Mucosa of descending colon (tissue), 3 donors: ENCODE measurements at regions not wholly inside any gene's neighbourhood (a gene's known extent, or its start where the extent isn't known, plus 50 kb on each side); places are given as distances from the start of the nearest gene placed in this dataset.
"Not testable (repeated sequence)": the region's sequence is repeated elsewhere in the genome, so short reads cannot be mapped to it uniquely, and the experiment has no call there.

Experiments used
- ATAC-seq: fragments of 200-7000 bp; cut with Tn5 transposase; one replicate; pipeline ENCODE4 v1.9.1; 2020; ENCODE audit warnings: mild to moderate bottlenecking, moderate library complexity
- DNase-seq, 3 donors: peaks; one replicate each; pipeline ENCODE4 v3.0.0-alpha.2; 2020
- H3K36me3 ChIP-seq: fragments of 200-600 bp; one replicate; pipeline ENCODE4 v1.8.0; 2021; ENCODE audit warnings: low read depth, mild to moderate bottlenecking
- H3K4me1 ChIP-seq: fragments of 200-600 bp; one replicate; pipeline ENCODE4 v1.8.0; 2021; ENCODE audit warnings: low read depth, mild to moderate bottlenecking
- H3K4me3 ChIP-seq: fragments of 200-600 bp; one replicate; pipeline ENCODE4 v1.8.0; 2021; ENCODE audit warnings: mild to moderate bottlenecking
- H3K9me3 ChIP-seq: fragments of 200-600 bp; one replicate; pipeline ENCODE4 v1.8.0; 2021; ENCODE audit warnings: mild to moderate bottlenecking
- intact Hi-C, 2 donors: fragments of 100-400 bp; cut with DNase I in 1 of 2; cut with micrococcal nuclease in 1 of 2; formaldehyde crosslinking; loops; one replicate each; pipeline versions ENCODE4 v1.11.0 to v1.11.1; 2022; cut with DNase I, micrococcal nuclease
- TF ChIP-seq, protein P1 (sequence below): fragments of 200-600 bp; IDR thresholded peaks from one replicate; pipeline ENCODE4 v1.8.0; 2022; ENCODE audit warnings: antibody characterized with exemption, mild to moderate bottlenecking
- donor health status: DM: no; HTN: no; CAD: no; lungs with moderate emphysema.
- donor health status: DM: no; HTN: no; CAD: no.
- donor health status: DM: no; HTN: yes; CAD: no.

- TF ChIP-seq, protein P1, sequence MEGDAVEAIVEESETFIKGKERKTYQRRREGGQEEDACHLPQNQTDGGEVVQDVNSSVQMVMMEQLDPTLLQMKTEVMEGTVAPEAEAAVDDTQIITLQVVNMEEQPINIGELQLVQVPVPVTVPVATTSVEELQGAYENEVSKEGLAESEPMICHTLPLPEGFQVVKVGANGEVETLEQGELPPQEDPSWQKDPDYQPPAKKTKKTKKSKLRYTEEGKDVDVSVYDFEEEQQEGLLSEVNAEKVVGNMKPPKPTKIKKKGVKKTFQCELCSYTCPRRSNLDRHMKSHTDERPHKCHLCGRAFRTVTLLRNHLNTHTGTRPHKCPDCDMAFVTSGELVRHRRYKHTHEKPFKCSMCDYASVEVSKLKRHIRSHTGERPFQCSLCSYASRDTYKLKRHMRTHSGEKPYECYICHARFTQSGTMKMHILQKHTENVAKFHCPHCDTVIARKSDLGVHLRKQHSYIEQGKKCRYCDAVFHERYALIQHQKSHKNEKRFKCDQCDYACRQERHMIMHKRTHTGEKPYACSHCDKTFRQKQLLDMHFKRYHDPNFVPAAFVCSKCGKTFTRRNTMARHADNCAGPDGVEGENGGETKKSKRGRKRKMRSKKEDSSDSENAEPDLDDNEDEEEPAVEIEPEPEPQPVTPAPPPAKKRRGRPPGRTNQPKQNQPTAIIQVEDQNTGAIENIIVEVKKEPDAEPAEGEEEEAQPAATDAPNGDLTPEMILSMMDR, result no peak
- Histone ChIP-seq H3K9me3 (peaks cover 2% of the 10 kb centered on the region), H3K4me3 (no peak overlapping the region), H3K4me1 (no peaks in the 10 kb centered on the region), H3K36me3 (no peaks in the 10 kb centered on the region)
- ATAC-seq, result no peak
- intact Hi-C loops, result no loop called here
- DNase-seq, result no peak
Measured at GRCh38 chr4:33785843-33786242, 2458.5 kb downstream of the ARAP2 start.

- peaks cover 22% of the 10 kb centered on the region for H3K9me3 ChIP-seq
- ATAC-seq, result no peak
- intact Hi-C loops, result no loop called here
- no peaks in the 10 kb centered on the region for H3K4me1 ChIP-seq
- DNase-seq, result no peak
- TF ChIP-seq, protein P1, result no peak
- H3K4me3 ChIP-seq, result no peak overlapping the region
- no peaks in the 10 kb centered on the region for H3K36me3 ChIP-seq
Measured at GRCh38 chr4:33802578-33802977, 2441.7 kb downstream of the ARAP2 start.

- TF ChIP-seq, protein P1, result no peak
- intact Hi-C loops, result no loop called here
- Histone ChIP-seq H3K36me3 (no peaks in the 10 kb centered on the region), H3K4me3 (no peak overlapping the region), H3K9me3 (peaks cover 21% of the 10 kb centered on the region), H3K4me1 (no peaks in the 10 kb centered on the region)
- DNase-seq, result no peak
- ATAC-seq, result no peak
Measured at GRCh38 chr4:33825685-33826084, 2418.6 kb downstream of the ARAP2 start.

DNA sequence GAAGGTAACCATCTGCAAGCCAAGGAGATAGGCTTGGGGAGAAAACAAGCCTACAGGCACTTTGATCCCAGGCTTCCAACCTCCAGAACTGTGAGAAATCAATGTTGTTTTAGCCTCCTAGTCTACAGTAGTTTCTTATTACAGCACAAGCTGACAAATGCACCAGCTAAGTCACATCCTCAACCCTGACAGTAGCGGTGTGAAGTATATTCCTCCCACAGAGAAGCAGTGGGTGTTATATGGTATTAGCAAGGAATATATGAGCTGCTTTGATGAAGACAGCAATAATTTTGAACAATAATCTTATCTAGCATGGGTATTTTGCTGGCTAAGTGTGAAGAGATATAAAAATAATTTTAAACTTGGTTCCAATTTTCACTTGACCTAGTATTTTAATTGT is 2415.0 kb downstream of the ARAP2 start:
- peaks cover 14% of the 10 kb centered on the region for H3K9me3 ChIP-seq
- H3K4me3 ChIP-seq, intact Hi-C loops, DNase-seq, H3K36me3 ChIP-seq, ATAC-seq, H3K4me1 ChIP-seq: not testable (repeated sequence)

DNA sequence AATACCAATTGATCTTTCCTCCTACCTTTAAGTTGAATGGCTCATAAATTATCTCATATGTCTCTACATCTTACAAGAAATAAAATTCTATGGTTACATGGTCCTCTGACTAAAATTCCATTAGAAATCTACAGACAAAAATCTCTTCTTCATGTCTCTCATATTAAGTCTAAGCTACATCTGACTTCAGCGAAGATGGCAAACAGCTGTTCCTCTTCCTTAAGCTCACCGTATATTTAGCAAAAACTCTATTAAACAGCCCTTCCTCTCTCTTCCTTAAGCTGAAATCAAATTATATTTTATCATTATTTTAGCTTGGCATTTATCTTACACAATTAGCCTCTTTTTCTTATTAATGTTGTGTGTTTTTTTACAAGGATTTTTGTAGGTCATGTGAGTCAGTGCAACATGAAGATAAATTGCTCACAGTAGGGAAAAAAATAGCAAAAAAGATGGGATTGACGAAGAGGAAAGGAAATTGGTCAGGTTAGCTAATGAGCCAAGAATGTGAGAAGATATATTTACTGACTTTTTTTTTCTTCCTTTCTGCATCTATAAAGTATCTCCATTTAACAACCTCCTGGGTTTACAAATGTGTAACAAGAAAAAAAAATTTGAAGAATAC is 2412.8 kb downstream of the ARAP2 start:
- no peak for DNase-seq
- no peaks in the 10 kb centered on the region for H3K4me1 ChIP-seq
- intact Hi-C loops, result no loop called here
- no peaks in the 10 kb centered on the region for H3K36me3 ChIP-seq
- H3K4me3 ChIP-seq, result no peak overlapping the region
- peaks cover 14% of the 10 kb centered on the region for H3K9me3 ChIP-seq
- no peak for ATAC-seq
- TF ChIP-seq, protein P1, result no peak

DNA sequence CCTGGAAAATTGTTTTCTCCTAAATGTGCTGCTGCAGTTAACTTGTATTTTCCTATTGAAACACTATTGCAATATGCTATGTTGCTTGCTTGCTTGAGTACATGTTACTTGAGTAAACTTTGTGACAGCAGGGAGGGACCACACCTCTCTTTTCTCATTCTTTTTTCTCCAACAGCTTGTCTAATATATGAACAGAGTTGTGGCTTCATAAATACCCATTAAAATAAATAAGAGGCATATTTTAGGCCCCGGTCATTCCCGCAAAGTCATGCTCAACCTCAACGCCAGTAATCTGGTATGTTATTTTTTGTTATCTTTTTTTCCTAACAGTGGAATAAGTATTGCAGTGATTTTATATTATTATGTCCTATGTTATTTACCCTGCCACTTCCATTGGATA is 2408.6 kb downstream of the ARAP2 start:
- intact Hi-C loops, H3K4me1 ChIP-seq, DNase-seq, H3K4me3 ChIP-seq, H3K36me3 ChIP-seq, ATAC-seq, H3K9me3 ChIP-seq: not testable (repeated sequence)
